ENCODE measurements at regions not wholly inside any gene's neighbourhood (a gene's known extent, or its start where the extent isn't known, plus 50 kb on each side); places are given as distances from the start of the nearest gene placed in this dataset.

GRCh38 chr5:36370073-36370472 is 68.4 kb upstream of the RANBP3L start:
- ChIA-PET POLR2A (no interaction called here), SMC1A (ENCODE audit: uncharacterized antibody, unreplicated experiment) (no interaction called here), RAD21 (ENCODE audit: unreplicated experiment) (no interaction called here), CTCF (no interaction called here)
- Histone ChIP-seq H4K20me1 (ENCODE audit: control insufficient read depth, insufficient read depth) (no peaks in the 10 kb centered on the region), H3K4me3 (no peak overlapping the region), H3K27me3 (replicated peaks in 1 of 2; ENCODE audit: control insufficient read depth in 2 of 2, insufficient read depth in 2 of 2, low read length in 1 of 2) (no peaks in the 10 kb centered on the region), H3K79me2 (ENCODE audit: control insufficient read depth, insufficient read depth, low read length) (no peaks in the 10 kb centered on the region), H3K36me3 (ENCODE audit: control insufficient read depth in 2 of 2, insufficient read depth in 2 of 2, low read length in 1 of 2) (no peaks in the 10 kb centered on the region), H3K9me3 (replicated peaks; ENCODE audit: control insufficient read depth, insufficient read depth, low read length) (no peaks in the 10 kb centered on the region), H3K4me2 (ENCODE audit: control insufficient read depth, insufficient read depth) (no peak overlapping the region), H2AFZ (ENCODE audit: control insufficient read depth, low read depth, low read length) (no peak overlapping the region), H3K9ac (ENCODE audit: control insufficient read depth, insufficient read depth, low read length) (no peak overlapping the region), H3K4me1 (ENCODE audit: control insufficient read depth, insufficient read depth, low read length) (no peaks in the 10 kb centered on the region), H3K27ac (ENCODE audit: control insufficient read depth, insufficient read depth) (no peak overlapping the region)
- intact Hi-C loops (cut with micrococcal nuclease; ENCODE audit: unreplicated experiment): no loop called here
- FAIRE-seq: no peak
- DNase-seq (ENCODE audit: low read depth, low spot score): no peak
- ATAC-seq: no peak
- in situ Hi-C loops (cut with MboI): no loop called here
- WGBS (ENCODE audit: insufficient coverage, insufficient replicate concordance, low lambda C conversion rate, missing lambda C conversion rate): 52% methylated on average over 2 of the region's 2 CpGs
- no TSS peak for BruUV-seq (replicated peaks)
- TF ChIP-seq ZNF24 (IDR thresholded peaks at IDR 0.05) (no peak), IKZF2 (IDR thresholded peaks at IDR 0.05) (no peak), BRCA1 (IDR thresholded peaks at IDR 0.05; ENCODE audit: low read depth, low read length) (no peak), CBX5 (IDR thresholded peaks at IDR 0.05; ENCODE audit: low read depth) (no peak), ZBTB4 (CRISPR knock-in tag; IDR thresholded peaks at IDR 0.05) (no peak), ZBTB11 (CRISPR knock-in tag; IDR thresholded peaks at IDR 0.05) (no peak), BHLHE40 (IDR thresholded peaks at IDR 0.05; ENCODE audit: borderline replicate concordance in 1 of 2, low read depth in 2 of 2, low read length in 1 of 2) (no peak), NRF1 (conservative IDR thresholded peaks at IDR 0.05; ENCODE audit: low read depth, low read length) (no peak), MLLT1 (IDR thresholded peaks at IDR 0.05) (no peak), MEF2A (IDR thresholded peaks at IDR 0.05; ENCODE audit: insufficient read depth, low read depth, low read length) (no peak), MTA3 (IDR thresholded peaks at IDR 0.05; ENCODE audit: borderline replicate concordance, low read length) (no peak), SREBF2 (IDR thresholded peaks at IDR 0.05; ENCODE audit: low read length) (no peak), TAF1 (IDR thresholded peaks at IDR 0.05; ENCODE audit: borderline replicate concordance, low read depth, low read length) (no peak), ETV6 (conservative IDR thresholded peaks at IDR 0.05 in 1 of 2, IDR thresholded peaks at IDR 0.05 in 1 of 2; ENCODE audit: borderline replicate concordance in 1 of 2, low read depth in 1 of 2) (no peak), BCL3 (IDR thresholded peaks at IDR 0.05; ENCODE audit: borderline replicate concordance, insufficient read depth, low read depth, low read length, poor library complexity, severe bottlenecking) (no peak)
